ENCODE measurements at regions not wholly inside any gene's neighbourhood (a gene's known extent, or its start where the extent isn't known, plus 50 kb on each side); places are given as distances from the start of the nearest gene placed in this dataset.

DNA sequence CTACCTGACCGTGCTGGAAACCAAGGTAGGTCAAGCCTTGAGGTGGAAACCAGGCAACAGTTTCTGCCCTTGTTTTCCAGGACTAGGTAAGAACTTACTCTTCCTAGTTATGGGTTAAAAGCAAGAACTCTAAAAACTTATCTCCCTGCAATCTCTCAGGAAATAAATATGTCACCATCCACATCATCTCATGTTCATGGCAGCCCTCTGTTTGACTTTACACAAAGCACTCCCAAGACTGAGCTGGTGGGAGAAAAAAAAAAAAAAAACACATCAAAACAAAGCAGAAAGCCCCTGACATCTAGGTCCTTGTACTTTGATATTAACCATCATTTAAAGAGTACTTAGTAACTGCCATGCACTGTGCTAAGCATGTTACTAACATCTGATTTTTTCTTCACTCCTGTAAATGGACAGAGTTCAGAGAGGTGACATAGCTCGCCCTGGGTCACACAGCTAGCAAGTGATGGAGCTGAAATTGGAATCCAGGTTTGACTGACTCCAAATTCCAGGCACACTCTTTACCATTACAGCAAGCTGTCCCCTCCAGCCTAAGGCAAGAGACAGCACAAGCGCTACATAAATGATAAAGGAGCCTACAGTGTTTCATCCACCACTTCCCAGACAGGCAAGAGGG lies 102.8 kb upstream of the NOCT start:
- Histone ChIP-seq H3K27ac (ENCODE audit: low read depth in 1 of 2, low read length in 2 of 2) (no peak overlapping the region), H3K4me1 (ENCODE audit: control insufficient read depth in 1 of 2, insufficient read depth in 2 of 2, low read length in 2 of 2) (no peaks in the 10 kb centered on the region), H3K4me2 (replicated peaks; ENCODE audit: extremely low read depth, low read length, poor library complexity, severe bottlenecking) (no peak overlapping the region), H3K9ac (ENCODE audit: insufficient read depth, low read length, poor library complexity, severe bottlenecking) (no peak overlapping the region), H3K4me3 (replicated peaks in 1 of 3; ENCODE audit: low read depth in 2 of 3, low read length in 3 of 3) (no peak overlapping the region), H2AFZ (ENCODE audit: insufficient read depth, low read depth, low read length, poor library complexity, severe bottlenecking) (no peak overlapping the region), H4K20me1 (ENCODE audit: insufficient read depth, low read length) (no peaks in the 10 kb centered on the region), H3K27me3 (ENCODE audit: control insufficient read depth in 2 of 2, insufficient read depth in 2 of 2, low read length in 2 of 2) (no peaks in the 10 kb centered on the region), H3K36me3 (replicated peaks in 1 of 2; ENCODE audit: control insufficient read depth in 1 of 2, insufficient read depth in 2 of 2, low read length in 2 of 2) (no peaks in the 10 kb centered on the region), H3K79me2 (ENCODE audit: insufficient read depth, low read length) (no peaks in the 10 kb centered on the region), H3K9me3 (replicated peaks in 1 of 2; ENCODE audit: control insufficient read depth in 1 of 2, insufficient read depth in 1 of 2, low read length in 2 of 2) (no peaks in the 10 kb centered on the region)
- 11% methylated on average over 1 of the region's 3 CpGs for WGBS (ENCODE audit: insufficient coverage)
- Mint-ChIP-seq H3K4me3 (no peak overlapping the region), H3K36me3 (peaks cover 0 to 2% of the 10 kb centered on the region in 2 donors), H3K27ac (no peak overlapping the region), H3K9me3 (no peaks in the 10 kb centered on the region), H3K27me3 (ENCODE audit: low read depth in 3 of 3) (peaks cover 2 to 9% (median 7%) of the 10 kb centered on the region in 3 donors), H3K4me1 (peaks cover 7% of the 10 kb centered on the region)
- intact Hi-C loops (cut with micrococcal nuclease) = no loop called here
- no peak for DNase-seq
- TF ChIP-seq CTCF (IDR thresholded peaks at IDR 0.05) = no peak

GRCh38 chr4:138911909-138912703 lies 103.5 kb upstream of the NOCT start:
- no peak overlapping the region for H3K27ac Mint-ChIP-seq
- H3K27me3 Mint-ChIP-seq (ENCODE audit: low read depth in 3 of 3) = peaks cover 2 to 9% (median 7%) of the 10 kb centered on the region in 3 donors
- Histone ChIP-seq H3K36me3 (replicated peaks in 1 of 2; ENCODE audit: control insufficient read depth in 1 of 2, insufficient read depth in 2 of 2, low read length in 2 of 2) (no peaks in the 10 kb centered on the region), H3K27me3 (ENCODE audit: control insufficient read depth in 2 of 2, insufficient read depth in 2 of 2, low read length in 2 of 2) (no peaks in the 10 kb centered on the region), H3K79me2 (ENCODE audit: insufficient read depth, low read length) (no peaks in the 10 kb centered on the region), H2AFZ (ENCODE audit: insufficient read depth, low read depth, low read length, poor library complexity, severe bottlenecking) (no peak overlapping the region), H3K27ac (ENCODE audit: low read depth in 1 of 2, low read length in 2 of 2) (no peak overlapping the region), H4K20me1 (ENCODE audit: insufficient read depth, low read length) (no peaks in the 10 kb centered on the region), H3K4me2 (replicated peaks; ENCODE audit: extremely low read depth, low read length, poor library complexity, severe bottlenecking) (no peak overlapping the region), H3K9me3 (replicated peaks in 1 of 2; ENCODE audit: control insufficient read depth in 1 of 2, insufficient read depth in 1 of 2, low read length in 2 of 2) (no peaks in the 10 kb centered on the region), H3K9ac (ENCODE audit: insufficient read depth, low read length, poor library complexity, severe bottlenecking) (no peak overlapping the region), H3K4me3 (replicated peaks in 1 of 3; ENCODE audit: low read depth in 2 of 3, low read length in 3 of 3) (no peak overlapping the region), H3K4me1 (ENCODE audit: control insufficient read depth in 1 of 2, insufficient read depth in 2 of 2, low read length in 2 of 2) (no peaks in the 10 kb centered on the region)
- DNase-seq = no peak
- WGBS (ENCODE audit: insufficient coverage) = 92% methylated on average over 2 of the region's 9 CpGs
- no peak for TF ChIP-seq CTCF (IDR thresholded peaks at IDR 0.05)
- H3K4me1 Mint-ChIP-seq = peaks cover 5% of the 10 kb centered on the region
- intact Hi-C loops (cut with micrococcal nuclease) = no loop called here
- no peaks in the 10 kb centered on the region for H3K9me3 Mint-ChIP-seq
- no peak overlapping the region for H3K4me3 Mint-ChIP-seq
- H3K36me3 Mint-ChIP-seq = peaks cover 0 to 2% of the 10 kb centered on the region in 2 donors

Measured in CD14-positive monocyte (primary cell).